Umbilical cord (tissue), 1 donor: ENCODE measurements at regions not wholly inside any gene's neighbourhood (a gene's known extent, or its start where the extent isn't known, plus 50 kb on each side); places are given as distances from the start of the nearest gene placed in this dataset.

Experiments
- DNase-seq: peaks from one replicate; pipeline ENCODE4 v3.0.0-alpha.2; 2015; ENCODE audit warnings: low spot score

GRCh38 chr12:115760231-115760630 is 517.3 kb downstream of the MED13L start:
- no peak for DNase-seq

- no peak for DNase-seq
Observed at GRCh38 chr12:115758877-115759620, 518.4 kb downstream of the MED13L start.

- DNase-seq: no peak
Observed at GRCh38 chr12:115758183-115758582, 519.3 kb downstream of the MED13L start.

GRCh38 chr12:115756804-115757203 is 520.7 kb downstream of the MED13L start:
- DNase-seq: no peak

- no peak for DNase-seq
Observed at GRCh38 chr12:115756271-115756670, 521.2 kb downstream of the MED13L start.

- no peak for DNase-seq
Observed at GRCh38 chr12:115755725-115756085, 521.8 kb downstream of the MED13L start.

GRCh38 chr12:115755061-115755724 is 522.3 kb downstream of the MED13L start:
- DNase-seq: no peak

- DNase-seq: peak; percentile 82
Observed at GRCh38 chr12:115752913-115753726, 524.4 kb downstream of the MED13L start.

GRCh38 chr12:115752156-115752555 is 525.3 kb downstream of the MED13L start:
- DNase-seq: no peak

GRCh38 chr12:115750340-115750739 is 527.2 kb downstream of the MED13L start:
- no peak for DNase-seq

- peak; percentile 73 for DNase-seq
Observed at GRCh38 chr12:115749071-115749841, 528.2 kb downstream of the MED13L start.

GRCh38 chr12:115740586-115741155 is 536.8 kb downstream of the MED13L start:
- no peak for DNase-seq

GRCh38 chr12:115737895-115738294 is 539.6 kb downstream of the MED13L start:
- no peak for DNase-seq

- no peak for DNase-seq
Observed at GRCh38 chr12:115736360-115736759, 541.1 kb downstream of the MED13L start.

- no peak for DNase-seq
Observed at GRCh38 chr12:115730975-115731541, 546.4 kb downstream of the MED13L start.

- DNase-seq: no peak
Observed at GRCh38 chr12:115726691-115727090, 550.8 kb downstream of the MED13L start.

- DNase-seq: no peak
Observed at GRCh38 chr12:115722181-115722580, 555.3 kb downstream of the MED13L start.

GRCh38 chr12:115716551-115716950 is 560.9 kb downstream of the MED13L start:
- DNase-seq: no peak

GRCh38 chr12:115712676-115713075 is 564.8 kb downstream of the MED13L start:
- DNase-seq: no peak

- peak; percentile 34 for DNase-seq
Observed at GRCh38 chr12:115710104-115710564, 567.4 kb downstream of the MED13L start.

GRCh38 chr12:115709540-115710011 is 567.9 kb downstream of the MED13L start:
- peak; percentile 38 for DNase-seq
